Prostate gland (tissue), 2 donors: ENCODE measurements at regions not wholly inside any gene's neighbourhood (a gene's known extent, or its start where the extent isn't known, plus 50 kb on each side); places are given as distances from the start of the nearest gene placed in this dataset.

Source experiments
- DNase-seq: peaks from one replicate; pipeline ENCODE4 v3.0.0-alpha.2; 2019; ENCODE audit warnings: low spot score
- H3K27ac ChIP-seq, 2 donors: fragments of 200-600 bp; sonication (generic); 2 replicates each; pipeline ENCODE4 v1.5.1; 2017 to 2019
- H3K27me3 ChIP-seq: fragments of 200-600 bp; sonication (generic); replicated peaks from 2 replicates; pipeline ENCODE4 v1.5.1; 2019; ENCODE audit not compliant: insufficient read depth
- H3K36me3 ChIP-seq, 2 donors: fragments of 200-600 bp; sonication (generic); 1 replicate in 1 of 2; 2 replicates in 1 of 2; pipeline versions ENCODE4 v1.5.1 to v1.8.1; 2017 to 2019
- H3K4me1 ChIP-seq: fragments of 200-600 bp; sonication (generic); replicated peaks from 2 replicates; pipeline ENCODE4 v1.5.1; 2019
- H3K4me3 ChIP-seq, 2 donors: fragments of 200-600 bp; sonication (generic); 2 replicates each; pipeline ENCODE4 v1.5.1; 2017 to 2019
- H3K9me3 ChIP-seq: fragments of 200-600 bp; sonication (generic); 2 replicates; pipeline ENCODE4 v1.5.1; 2017
- CTCF ChIP-seq, 4 experiments: fragments of 200-600 bp in 2 of 4; fragments of 450-650 bp in 2 of 4; sonication (generic) in 2 of 4; IDR thresholded peaks; 1 replicate in 3 of 4; 2 replicates in 1 of 4; pipeline ENCODE4 v1.5.1; 2016 to 2019; ENCODE audit warnings: antibody characterized with exemption in 4 of 4, mild to moderate bottlenecking in 2 of 4, moderate library complexity in 2 of 4
- POLR2A ChIP-seq: fragments of 450-650 bp; IDR thresholded peaks from one replicate; pipeline ENCODE4 v1.6.1; 2016; ENCODE audit warnings: antibody characterized with exemption, mild to moderate bottlenecking
- POLR2AphosphoS5 ChIP-seq: sonication (generic); formaldehyde crosslinking; IDR thresholded peaks from one replicate; pipeline ENCODE4 v1.6.1; 2017; ENCODE audit warnings: antibody characterized with exemption
- WGBS: methylation state at CpG from one replicate; pipeline ENCODE4 v1.1.5; 2018; 5-methylcytosine and 5-hydroxymethylcytosine counted together
- intact Hi-C: fragments of 100-400 bp; cut with DNase I; formaldehyde crosslinking; loops from one replicate; pipeline ENCODE4 v1.14.2; 2022

GRCh38 chr5:87791869-87792268 lies 379.1 kb upstream of the CCNH start:
- 44% methylated on average over 4 of the region's 4 CpGs for WGBS
- no peak overlapping the region for H3K4me3 ChIP-seq
- no peaks in the 10 kb centered on the region for H3K9me3 ChIP-seq
- intact Hi-C loops, result no loop called here
- no peaks in the 10 kb centered on the region for H3K36me3 ChIP-seq
- TF ChIP-seq POLR2AphosphoS5 (no peak), POLR2A (no peak), CTCF (IDR thresholded peaks at IDR 0.05) (no peak)
- no peaks in the 10 kb centered on the region for H3K4me1 ChIP-seq
- no peaks in the 10 kb centered on the region for H3K27me3 ChIP-seq
- no peak overlapping the region for H3K27ac ChIP-seq
- DNase-seq, result no peak

DNA sequence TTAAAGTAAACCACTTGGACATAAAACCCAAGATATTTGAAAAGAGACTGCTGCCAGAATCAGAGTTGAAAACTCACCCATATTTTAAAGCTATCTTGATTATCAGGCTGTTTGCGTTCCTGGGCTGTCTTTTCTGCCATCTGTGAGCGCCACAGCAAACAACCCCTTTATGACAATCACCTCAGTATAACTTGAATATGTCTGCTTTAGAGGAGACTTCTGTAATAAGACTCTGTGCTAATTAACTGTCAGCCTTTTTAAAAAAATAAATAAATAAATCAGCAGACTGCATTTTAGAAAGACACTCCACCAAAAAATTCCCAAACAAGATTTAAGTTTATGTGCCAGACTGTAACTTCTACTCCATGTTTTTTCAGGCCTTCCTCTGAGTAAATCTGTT lies 375.7 kb upstream of the CCNH start:
- 34% methylated on average over 2 of the region's 2 CpGs for WGBS
- H3K4me1 ChIP-seq, result no peaks in the 10 kb centered on the region
- no peak overlapping the region for H3K27ac ChIP-seq
- no peaks in the 10 kb centered on the region for H3K36me3 ChIP-seq
- intact Hi-C loops, result no loop called here
- no peak for DNase-seq
- TF ChIP-seq CTCF (IDR thresholded peaks at IDR 0.05), result no peak
- no peak for TF ChIP-seq POLR2A
- TF ChIP-seq POLR2AphosphoS5, result no peak
- H3K9me3 ChIP-seq, result no peaks in the 10 kb centered on the region
- H3K4me3 ChIP-seq, result no peak overlapping the region
- H3K27me3 ChIP-seq, result no peaks in the 10 kb centered on the region

- 30% methylated on average over 2 of the region's 2 CpGs for WGBS
- Histone ChIP-seq H3K27ac (no peak overlapping the region), H3K4me3 (no peak overlapping the region), H3K27me3 (no peaks in the 10 kb centered on the region), H3K36me3 (no peaks in the 10 kb centered on the region), H3K4me1 (no peaks in the 10 kb centered on the region), H3K9me3 (no peaks in the 10 kb centered on the region)
- no peak for DNase-seq
- intact Hi-C loops, result no loop called here
- TF ChIP-seq POLR2AphosphoS5 (no peak), POLR2A (no peak), CTCF (IDR thresholded peaks at IDR 0.05) (no peak)
Measured at GRCh38 chr5:87787625-87788256, 375.0 kb upstream of the CCNH start.

DNA sequence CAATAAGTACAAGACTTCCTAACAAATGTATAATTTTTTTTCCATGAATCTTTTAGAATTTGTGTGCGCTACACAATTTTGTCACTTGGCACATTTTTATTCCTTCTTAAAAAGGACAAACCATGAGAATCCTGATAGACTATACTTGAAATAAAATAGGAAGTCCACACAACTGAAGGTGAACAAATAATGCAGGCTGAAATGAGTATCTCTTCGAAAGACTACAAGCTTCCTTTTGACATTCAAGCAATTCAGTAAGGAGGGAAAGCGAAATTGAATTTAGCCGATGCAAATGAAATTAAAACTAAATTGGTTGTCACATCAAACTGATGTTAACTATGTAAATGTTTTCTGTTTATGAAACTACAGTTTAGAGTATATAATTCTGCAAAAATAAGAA lies 374.4 kb upstream of the CCNH start:
- intact Hi-C loops, result no loop called here
- WGBS, result 64% methylated on average over 4 of the region's 4 CpGs
- Histone ChIP-seq H3K36me3 (no peaks in the 10 kb centered on the region), H3K4me3 (no peak overlapping the region), H3K27ac (no peak overlapping the region), H3K27me3 (no peaks in the 10 kb centered on the region), H3K4me1 (no peaks in the 10 kb centered on the region), H3K9me3 (no peaks in the 10 kb centered on the region)
- no peak for TF ChIP-seq CTCF (IDR thresholded peaks at IDR 0.05)
- TF ChIP-seq POLR2AphosphoS5, result no peak
- no peak for TF ChIP-seq POLR2A
- no peak for DNase-seq

- no peaks in the 10 kb centered on the region for H3K36me3 ChIP-seq
- no peak for TF ChIP-seq CTCF (IDR thresholded peaks at IDR 0.05)
- TF ChIP-seq POLR2AphosphoS5, result no peak
- TF ChIP-seq POLR2A, result no peak
- no peak overlapping the region for H3K27ac ChIP-seq
- H3K4me3 ChIP-seq, result no peak overlapping the region
- 53% methylated on average over 1 of the region's 1 CpG for WGBS
- H3K4me1 ChIP-seq, result no peaks in the 10 kb centered on the region
- no peak for DNase-seq
- no peaks in the 10 kb centered on the region for H3K9me3 ChIP-seq
- H3K27me3 ChIP-seq, result no peaks in the 10 kb centered on the region
- intact Hi-C loops, result no loop called here
Measured at GRCh38 chr5:87786471-87786870, 373.7 kb upstream of the CCNH start.
